Lower lobe of right lung (tissue), 2 donors: ENCODE measurements at regions not wholly inside any gene's neighbourhood (a gene's known extent, or its start where the extent isn't known, plus 50 kb on each side); places are given as distances from the start of the nearest gene placed in this dataset.

ENCODE experiments used
- ATAC-seq, 2 donors: fragments of 200-7000 bp; cut with Tn5 transposase; one replicate each; pipeline ENCODE4 v1.9.1; 2020 to 2022; ENCODE audit warnings: mild to moderate bottlenecking in 2 of 2, moderate library complexity in 2 of 2
- DNase-seq: peaks from one replicate; pipeline ENCODE4 v3.0.0-alpha.2; 2020
- H3K27ac ChIP-seq: fragments of 200-600 bp; one replicate; pipeline ENCODE4 v1.8.0; 2022
- H3K27me3 ChIP-seq: fragments of 200-600 bp; one replicate; pipeline ENCODE4 v1.8.0; 2022; ENCODE audit warnings: low read depth
- H3K36me3 ChIP-seq: fragments of 200-600 bp; one replicate; pipeline ENCODE4 v1.8.0; 2022; ENCODE audit warnings: mild to moderate bottlenecking
- H3K4me1 ChIP-seq: fragments of 200-600 bp; one replicate; pipeline ENCODE4 v1.8.0; 2022
- H3K4me3 ChIP-seq: fragments of 200-600 bp; one replicate; pipeline ENCODE4 v1.8.0; 2022; ENCODE audit warnings: mild to moderate bottlenecking
- H3K9me3 ChIP-seq: fragments of 200-600 bp; one replicate; pipeline ENCODE4 v1.8.0; 2022
- intact Hi-C: fragments of 100-400 bp; cut with DNase I; formaldehyde crosslinking; loops from one replicate; pipeline ENCODE4 v1.11.0; 2022
- TF ChIP-seq, protein P1 (sequence below): fragments of 200-600 bp; IDR thresholded peaks from one replicate; pipeline ENCODE4 v1.8.0; 2022; ENCODE audit warnings: antibody characterized with exemption, mild to moderate bottlenecking
- donor health status: DM: no; HTN: yes; CAD: no; lungs with severe emphysema.

GRCh38 chr2:45173513-45173912, 164.3 kb upstream of the SIX2 start:
- no peak overlapping the region for H3K27ac ChIP-seq
- H3K27me3 ChIP-seq = peaks cover 50% of the 10 kb centered on the region
- intact Hi-C loops = no loop called here

GRCh38 chr2:45172760-45173392, 163.6 kb upstream of the SIX2 start:
- no peaks in the 10 kb centered on the region for H3K36me3 ChIP-seq
- peaks cover 57% of the 10 kb centered on the region for H3K27me3 ChIP-seq
- no peak for ATAC-seq

More at GRCh38 chr2:45173513-45173912, 164.3 kb upstream of the SIX2 start:
- no peaks in the 10 kb centered on the region for H3K9me3 ChIP-seq
- H3K4me1 ChIP-seq = peaks cover 23% of the 10 kb centered on the region
- H3K4me3 ChIP-seq = no peak overlapping the region
- H3K36me3 ChIP-seq = no peaks in the 10 kb centered on the region
- ATAC-seq = no peak
- no peak for DNase-seq
- TF ChIP-seq, protein P1, sequence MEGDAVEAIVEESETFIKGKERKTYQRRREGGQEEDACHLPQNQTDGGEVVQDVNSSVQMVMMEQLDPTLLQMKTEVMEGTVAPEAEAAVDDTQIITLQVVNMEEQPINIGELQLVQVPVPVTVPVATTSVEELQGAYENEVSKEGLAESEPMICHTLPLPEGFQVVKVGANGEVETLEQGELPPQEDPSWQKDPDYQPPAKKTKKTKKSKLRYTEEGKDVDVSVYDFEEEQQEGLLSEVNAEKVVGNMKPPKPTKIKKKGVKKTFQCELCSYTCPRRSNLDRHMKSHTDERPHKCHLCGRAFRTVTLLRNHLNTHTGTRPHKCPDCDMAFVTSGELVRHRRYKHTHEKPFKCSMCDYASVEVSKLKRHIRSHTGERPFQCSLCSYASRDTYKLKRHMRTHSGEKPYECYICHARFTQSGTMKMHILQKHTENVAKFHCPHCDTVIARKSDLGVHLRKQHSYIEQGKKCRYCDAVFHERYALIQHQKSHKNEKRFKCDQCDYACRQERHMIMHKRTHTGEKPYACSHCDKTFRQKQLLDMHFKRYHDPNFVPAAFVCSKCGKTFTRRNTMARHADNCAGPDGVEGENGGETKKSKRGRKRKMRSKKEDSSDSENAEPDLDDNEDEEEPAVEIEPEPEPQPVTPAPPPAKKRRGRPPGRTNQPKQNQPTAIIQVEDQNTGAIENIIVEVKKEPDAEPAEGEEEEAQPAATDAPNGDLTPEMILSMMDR = no peak

GRCh38 chr2:45172142-45172541, 162.9 kb upstream of the SIX2 start:
- peaks cover 64% of the 10 kb centered on the region for H3K27me3 ChIP-seq
- H3K27ac ChIP-seq = no peak overlapping the region
- intact Hi-C loops = no loop called here
- ATAC-seq (no peak), DNase-seq (no peak)
- peaks cover 26% of the 10 kb centered on the region for H3K4me1 ChIP-seq
- TF ChIP-seq, protein P1 = no peak
- H3K4me3 ChIP-seq = no peak overlapping the region
- H3K36me3 ChIP-seq = no peaks in the 10 kb centered on the region
- H3K9me3 ChIP-seq = no peaks in the 10 kb centered on the region

More at GRCh38 chr2:45172760-45173392, 163.6 kb upstream of the SIX2 start:
- H3K4me3 ChIP-seq = no peak overlapping the region
- TF ChIP-seq, protein P1 = no peak
- peaks cover 26% of the 10 kb centered on the region for H3K4me1 ChIP-seq
- DNase-seq = no peak
- intact Hi-C loops = no loop called here
- no peak overlapping the region for H3K27ac ChIP-seq
- no peaks in the 10 kb centered on the region for H3K9me3 ChIP-seq

- H3K27me3 ChIP-seq = peaks cover 72% of the 10 kb centered on the region
- peaks cover 26% of the 10 kb centered on the region for H3K4me1 ChIP-seq
- H3K4me3 ChIP-seq = no peak overlapping the region
- intact Hi-C loops = no loop called here
- no peaks in the 10 kb centered on the region for H3K36me3 ChIP-seq
- no peaks in the 10 kb centered on the region for H3K9me3 ChIP-seq
- TF ChIP-seq, protein P1 = no peak
- no peak for DNase-seq
- no peak for ATAC-seq
- H3K27ac ChIP-seq = no peak overlapping the region
These were observed 161.9 kb upstream of the SIX2 start for GRCh38 chr2:45171136-45171501.

DNA sequence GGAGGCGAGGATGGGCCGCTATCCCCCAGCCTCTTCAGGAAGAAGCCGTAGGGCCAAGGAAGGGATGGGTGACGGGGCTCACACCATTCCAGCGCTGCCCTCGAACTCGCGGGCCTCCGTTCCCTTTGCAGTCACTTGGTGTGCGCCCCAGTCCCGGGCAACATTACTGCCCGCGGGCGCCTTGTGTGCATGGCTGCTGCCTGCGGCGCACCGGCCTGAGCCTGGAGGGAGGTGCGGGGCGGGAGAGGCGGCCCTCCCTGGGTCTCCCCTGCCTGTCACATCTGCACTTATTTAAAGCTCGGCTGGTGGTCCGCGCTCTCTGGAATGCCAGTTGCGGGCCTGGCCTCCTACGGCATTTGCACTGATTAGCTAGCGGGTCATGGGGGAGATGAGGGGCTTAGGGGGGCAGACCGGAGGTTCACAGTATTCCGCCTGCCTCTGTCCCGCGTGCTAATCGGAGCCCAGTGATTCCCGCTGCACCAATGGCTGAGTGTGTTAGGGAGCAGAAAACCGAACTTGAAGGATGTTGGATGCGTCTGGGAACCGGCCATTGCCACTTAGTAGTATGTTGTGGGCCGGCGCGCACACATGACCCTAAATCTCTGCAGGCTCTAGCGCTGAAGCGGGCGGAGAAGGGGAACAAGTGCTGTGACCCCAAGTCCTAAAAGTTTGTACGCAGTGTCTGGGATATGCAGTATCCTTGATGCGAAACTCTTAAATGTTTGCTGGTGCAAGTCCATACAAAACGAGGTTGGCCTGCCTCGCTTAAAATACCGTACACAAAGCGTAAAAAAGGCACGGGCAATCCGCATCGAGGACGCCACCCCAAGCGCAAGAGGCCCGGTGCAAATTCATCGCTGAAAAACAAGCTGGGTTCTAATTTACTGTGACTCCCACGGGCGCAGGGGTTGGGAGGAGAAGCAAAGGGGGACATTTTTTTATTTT, 161.2 kb upstream of the SIX2 start:
- Histone ChIP-seq H3K27ac (no peak overlapping the region), H3K9me3 (no peaks in the 10 kb centered on the region), H3K36me3 (no peaks in the 10 kb centered on the region), H3K4me1 (peaks cover 26% of the 10 kb centered on the region), H3K27me3 (peaks cover 79% of the 10 kb centered on the region), H3K4me3 (peak overlapping the region; percentile 51)
- ATAC-seq = peak in 1 of 2 donors; percentile 22
- TF ChIP-seq, protein P1 = no peak
- DNase-seq = no peak
- intact Hi-C loops = no loop called here
